ENCODE measurements at regions not wholly inside any gene's neighbourhood (a gene's known extent, or its start where the extent isn't known, plus 50 kb on each side); places are given as distances from the start of the nearest gene placed in this dataset.

- no peak for TF ChIP-seq CTCF (IDR thresholded peaks at IDR 0.05)
- H3K27me3 ChIP-seq (ENCODE audit: control insufficient read depth in 2 of 2, insufficient read depth in 2 of 2, low read length in 2 of 2): no peaks in the 10 kb centered on the region
- H3K4me1 Mint-ChIP-seq: no peaks in the 10 kb centered on the region
- no peak overlapping the region for H3K4me2 ChIP-seq (replicated peaks; ENCODE audit: extremely low read depth, low read length, poor library complexity, severe bottlenecking)
- H3K4me1 ChIP-seq (ENCODE audit: control insufficient read depth in 1 of 2, insufficient read depth in 2 of 2, low read length in 2 of 2): no peaks in the 10 kb centered on the region
- H4K20me1 ChIP-seq (ENCODE audit: insufficient read depth, low read length): no peaks in the 10 kb centered on the region
- DNase-seq: no peak
- H3K27ac ChIP-seq (ENCODE audit: low read depth in 1 of 2, low read length in 2 of 2): no peak overlapping the region
- H3K27ac Mint-ChIP-seq: no peak overlapping the region
- H3K9ac ChIP-seq (ENCODE audit: insufficient read depth, low read length, poor library complexity, severe bottlenecking): no peak overlapping the region
- H3K9me3 Mint-ChIP-seq: no peaks in the 10 kb centered on the region
- no peak overlapping the region for H3K4me3 ChIP-seq (replicated peaks in 1 of 3; ENCODE audit: low read depth in 2 of 3, low read length in 3 of 3)
- H3K4me3 Mint-ChIP-seq: no peak overlapping the region
- no peaks in the 10 kb centered on the region for H3K36me3 ChIP-seq (replicated peaks in 1 of 2; ENCODE audit: control insufficient read depth in 1 of 2, insufficient read depth in 2 of 2, low read length in 2 of 2)
- no peaks in the 10 kb centered on the region for H3K36me3 Mint-ChIP-seq
- H3K79me2 ChIP-seq (ENCODE audit: insufficient read depth, low read length): no peaks in the 10 kb centered on the region
- H3K9me3 ChIP-seq (replicated peaks in 1 of 2; ENCODE audit: control insufficient read depth in 1 of 2, insufficient read depth in 1 of 2, low read length in 2 of 2): no peaks in the 10 kb centered on the region
- no peak overlapping the region for H2AFZ ChIP-seq (ENCODE audit: insufficient read depth, low read depth, low read length, poor library complexity, severe bottlenecking)
- H3K27me3 Mint-ChIP-seq (ENCODE audit: low read depth in 3 of 3): no peaks in the 10 kb centered on the region
- intact Hi-C loops (cut with micrococcal nuclease): no loop called here
Measured at GRCh38 chr4:30511751-30512150, 208.4 kb upstream of the PCDH7 start.

- H3K9me3 Mint-ChIP-seq: peaks cover 0 to 2% (median 0%) of the 10 kb centered on the region in 7 donors
- no peaks in the 10 kb centered on the region for H3K9me3 ChIP-seq (replicated peaks in 1 of 2; ENCODE audit: control insufficient read depth in 1 of 2, insufficient read depth in 1 of 2, low read length in 2 of 2)
- no peaks in the 10 kb centered on the region for H3K4me1 ChIP-seq (ENCODE audit: control insufficient read depth in 1 of 2, insufficient read depth in 2 of 2, low read length in 2 of 2)
- no peaks in the 10 kb centered on the region for H3K79me2 ChIP-seq (ENCODE audit: insufficient read depth, low read length)
- no peak overlapping the region for H2AFZ ChIP-seq (ENCODE audit: insufficient read depth, low read depth, low read length, poor library complexity, severe bottlenecking)
- no peak overlapping the region for H3K9ac ChIP-seq (ENCODE audit: insufficient read depth, low read length, poor library complexity, severe bottlenecking)
- no peak for DNase-seq
- H3K27me3 Mint-ChIP-seq (ENCODE audit: low read depth in 3 of 3): no peaks in the 10 kb centered on the region
- no peak overlapping the region for H3K4me2 ChIP-seq (replicated peaks; ENCODE audit: extremely low read depth, low read length, poor library complexity, severe bottlenecking)
- H3K4me1 Mint-ChIP-seq: no peaks in the 10 kb centered on the region
- no peaks in the 10 kb centered on the region for H3K36me3 Mint-ChIP-seq
- intact Hi-C loops (cut with micrococcal nuclease): no loop called here
- no peak for TF ChIP-seq CTCF (IDR thresholded peaks at IDR 0.05)
- H3K4me3 Mint-ChIP-seq: no peak overlapping the region
- H3K27me3 ChIP-seq (ENCODE audit: control insufficient read depth in 2 of 2, insufficient read depth in 2 of 2, low read length in 2 of 2): no peaks in the 10 kb centered on the region
- H3K27ac ChIP-seq (ENCODE audit: low read depth in 1 of 2, low read length in 2 of 2): no peak overlapping the region
- H3K4me3 ChIP-seq (replicated peaks in 1 of 3; ENCODE audit: low read depth in 2 of 3, low read length in 3 of 3): no peak overlapping the region
- WGBS (ENCODE audit: insufficient coverage): no CpG with 5 or more reads among the region's 2 CpGs
- H4K20me1 ChIP-seq (ENCODE audit: insufficient read depth, low read length): no peaks in the 10 kb centered on the region
- no peak overlapping the region for H3K27ac Mint-ChIP-seq
- no peaks in the 10 kb centered on the region for H3K36me3 ChIP-seq (replicated peaks in 1 of 2; ENCODE audit: control insufficient read depth in 1 of 2, insufficient read depth in 2 of 2, low read length in 2 of 2)
Measured at GRCh38 chr4:30518211-30518610, 202.0 kb upstream of the PCDH7 start.

All from CD14-positive monocyte (primary cell).